GM18519 (cell line): ENCODE measurements at regions not wholly inside any gene's neighbourhood (a gene's known extent, or its start where the extent isn't known, plus 50 kb on each side); places are given as distances from the start of the nearest gene placed in this dataset.

Experiments used
- ATAC-seq: cut with Tn5 transposase; IDR thresholded peaks from one replicate; pipeline ENCODE4 v1.9.1; 2021; ENCODE audit warnings: mild to moderate bottlenecking, moderate library complexity; ENCODE audit not compliant: unreplicated experiment, low FRiP score

DNA sequence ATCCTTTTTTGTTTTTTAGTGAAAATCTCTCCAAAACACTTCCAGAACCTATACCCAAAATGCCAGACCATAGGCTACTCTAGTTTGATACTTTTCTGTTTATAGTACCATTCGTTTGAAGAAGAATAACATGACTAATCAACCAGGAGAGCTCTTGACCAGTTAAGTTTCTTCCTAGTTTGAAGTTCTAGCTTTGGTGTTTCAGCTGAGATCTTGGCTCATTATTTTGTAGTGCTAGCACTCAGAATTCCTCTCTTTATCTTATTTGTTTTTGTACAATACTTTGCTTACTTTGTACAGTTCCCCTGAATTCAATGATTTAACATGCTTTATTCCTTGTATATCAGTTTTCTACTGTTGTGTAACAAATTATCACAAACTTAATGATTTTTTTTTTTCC, 911.6 kb downstream of the EFNA5 start:
- no peak for ATAC-seq

DNA sequence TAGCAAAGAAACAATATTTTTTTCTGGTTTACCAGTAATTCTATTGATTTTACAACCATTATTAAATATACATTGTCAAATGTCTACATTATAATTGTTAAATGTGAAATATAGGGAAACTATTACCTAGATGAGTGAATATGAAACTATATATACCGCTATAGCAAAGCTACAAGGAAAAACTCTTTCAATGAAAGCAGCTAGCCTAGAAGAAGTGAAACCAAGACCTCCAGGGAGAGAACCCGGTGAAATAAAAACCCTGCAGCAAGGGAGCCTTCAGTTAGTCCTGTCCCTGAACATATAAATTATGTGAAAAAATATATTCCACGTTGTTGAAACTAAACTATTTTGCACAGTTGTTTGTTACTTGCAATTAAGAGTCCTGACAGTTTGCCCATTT, 913.1 kb downstream of the EFNA5 start:
- peak; percentile 67 for ATAC-seq

DNA sequence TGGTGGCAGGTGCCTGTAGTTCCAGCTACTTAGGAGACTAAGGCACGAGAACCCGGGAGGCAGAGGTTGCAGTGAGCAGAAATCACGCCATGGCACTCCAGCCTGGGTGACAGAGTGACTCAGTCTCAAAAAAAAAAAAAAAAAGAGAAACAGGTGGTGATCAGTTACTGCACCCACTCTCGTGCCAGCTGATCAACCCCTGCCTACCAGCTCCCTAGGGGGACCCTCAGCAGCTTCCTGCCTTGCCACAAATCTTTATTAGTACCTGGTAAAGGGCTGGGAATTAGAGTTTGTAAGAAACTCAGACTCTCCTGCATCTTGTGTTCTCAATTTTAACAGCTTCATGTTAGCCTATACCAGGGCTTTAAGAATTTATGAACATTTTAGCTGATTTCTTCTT, 914.9 kb downstream of the EFNA5 start:
- ATAC-seq = no peak

DNA sequence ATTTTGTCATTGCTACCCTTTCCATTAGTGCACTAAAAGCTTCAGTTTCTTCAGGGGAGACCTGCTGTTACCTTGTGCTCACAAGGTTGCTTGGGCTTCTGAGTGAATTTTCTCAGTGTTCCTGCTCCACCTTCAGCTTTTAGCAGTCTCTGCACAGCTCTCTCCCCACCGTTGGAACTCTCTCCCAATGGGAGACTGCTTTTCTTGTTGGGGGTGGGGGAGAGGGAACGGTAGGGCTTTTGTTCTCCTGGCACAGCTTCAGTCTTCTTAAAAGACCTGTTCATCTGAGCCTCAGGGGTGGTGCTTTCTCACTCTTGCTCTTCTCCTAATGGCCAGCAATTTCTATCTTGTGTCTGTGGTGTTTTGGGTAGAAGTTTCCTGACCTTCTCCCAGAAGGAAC, 915.7 kb downstream of the EFNA5 start:
- no peak for ATAC-seq

DNA sequence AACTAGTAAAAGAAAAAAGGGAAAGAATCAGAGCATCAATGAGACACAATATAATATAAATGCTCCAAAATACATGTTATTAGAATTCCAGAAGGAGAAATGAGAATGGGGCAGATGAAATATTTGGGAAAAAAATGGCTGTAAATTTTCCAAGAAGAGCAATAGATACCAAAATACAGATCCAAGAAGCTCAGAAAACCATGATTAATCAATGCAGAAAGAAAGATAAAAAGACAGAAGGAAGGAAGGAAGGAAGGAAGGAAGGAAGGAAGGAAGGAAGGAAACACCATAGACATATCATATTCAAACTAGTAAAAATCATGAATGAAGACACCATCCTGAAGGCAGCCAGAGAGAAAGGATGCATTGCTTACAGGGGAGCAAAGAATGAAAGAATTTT, 920.9 kb downstream of the EFNA5 start:
- no peak for ATAC-seq

DNA sequence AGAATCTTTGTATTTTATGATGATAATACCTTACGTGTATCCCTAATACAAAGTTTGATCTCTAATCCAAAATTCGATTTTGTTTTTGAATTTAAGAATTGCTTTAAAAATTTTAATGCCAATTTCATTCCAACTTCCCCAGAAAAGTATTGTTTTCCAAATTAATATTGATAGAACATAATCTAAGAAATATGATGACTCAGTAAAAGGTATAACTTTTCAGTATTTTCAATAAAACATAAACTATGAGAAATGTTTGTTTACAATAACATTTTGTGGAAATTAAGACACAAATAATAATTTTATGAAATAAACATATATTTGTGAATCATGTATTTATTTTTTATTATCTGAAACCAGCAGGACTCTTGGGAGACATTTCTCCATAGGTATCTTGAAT, 931.6 kb downstream of the EFNA5 start:
- no peak for ATAC-seq

DNA sequence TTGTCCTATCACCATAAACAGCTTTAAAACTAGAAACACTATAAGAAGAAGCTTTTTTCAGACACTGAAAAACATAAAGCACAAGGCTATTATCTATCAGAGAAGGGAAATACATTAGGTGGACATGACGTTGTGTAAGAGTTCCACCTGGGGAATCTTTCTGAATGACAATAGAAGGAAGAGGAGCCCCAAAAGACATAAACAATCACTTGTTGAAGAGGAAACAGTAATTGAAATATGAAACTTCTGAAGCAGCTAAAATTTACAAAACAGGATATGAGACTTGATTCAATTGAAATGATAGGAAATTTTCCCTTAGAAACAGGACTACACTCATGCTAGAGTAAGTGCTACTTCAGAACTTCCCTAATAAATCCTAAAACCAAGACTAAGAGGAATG, 933.6 kb downstream of the EFNA5 start:
- no peak for ATAC-seq

DNA sequence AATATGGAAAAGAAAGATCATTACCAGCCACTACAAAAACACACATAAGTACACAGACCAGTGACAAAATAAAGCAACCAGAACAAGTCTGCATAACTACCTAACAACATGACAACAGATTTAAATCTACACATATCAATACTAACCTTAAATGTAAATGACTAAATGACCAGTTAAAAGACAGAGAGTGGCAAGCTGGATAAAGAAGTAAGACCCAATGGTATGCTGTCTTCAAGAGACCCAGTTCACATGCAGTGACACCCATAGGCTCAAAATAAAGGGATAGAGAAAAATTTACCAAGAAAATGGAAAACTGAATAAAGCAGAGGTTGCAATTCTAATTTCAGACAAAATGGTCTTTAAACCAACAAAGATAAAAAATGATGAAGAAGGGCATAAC, 938.1 kb downstream of the EFNA5 start:
- no peak for ATAC-seq

DNA sequence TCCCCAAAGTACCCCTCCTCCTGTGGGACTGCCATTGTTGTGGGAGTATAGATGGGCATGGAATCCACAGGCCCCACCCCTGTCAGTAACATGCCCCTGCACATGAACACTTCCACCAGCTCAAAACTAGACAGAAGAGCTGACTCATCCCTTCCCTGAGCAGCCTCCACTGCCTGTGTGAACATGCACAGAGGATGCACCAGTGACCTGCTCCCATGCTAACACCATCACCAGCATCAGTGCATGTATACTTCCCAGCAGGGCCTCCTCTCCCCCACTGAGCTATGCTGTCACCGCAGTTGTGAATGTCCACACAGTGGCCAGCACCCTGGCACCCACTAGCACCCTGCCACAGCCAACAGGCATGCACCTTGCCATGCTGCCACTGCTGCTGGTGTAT, 939.8 kb downstream of the EFNA5 start:
- ATAC-seq = no peak

DNA sequence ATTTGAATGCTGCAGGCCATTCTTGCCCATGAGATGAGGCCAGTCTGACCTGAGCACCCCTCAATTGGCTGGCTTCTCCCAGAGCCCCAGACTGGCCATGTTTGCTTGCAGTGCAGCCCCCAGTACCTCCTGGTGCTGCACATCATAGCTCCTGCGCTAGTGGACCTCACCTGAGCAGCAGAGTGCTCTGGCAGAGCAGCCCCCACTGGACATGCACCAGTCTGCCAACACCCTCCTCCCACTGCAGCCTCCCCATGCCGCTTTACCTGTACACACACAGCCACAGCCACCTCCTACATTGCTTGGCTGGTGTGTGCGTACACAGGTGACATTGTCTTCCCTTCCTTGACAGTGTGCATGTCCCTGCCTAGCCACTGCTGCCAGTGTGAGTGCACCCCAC, 940.2 kb downstream of the EFNA5 start:
- no peak for ATAC-seq

DNA sequence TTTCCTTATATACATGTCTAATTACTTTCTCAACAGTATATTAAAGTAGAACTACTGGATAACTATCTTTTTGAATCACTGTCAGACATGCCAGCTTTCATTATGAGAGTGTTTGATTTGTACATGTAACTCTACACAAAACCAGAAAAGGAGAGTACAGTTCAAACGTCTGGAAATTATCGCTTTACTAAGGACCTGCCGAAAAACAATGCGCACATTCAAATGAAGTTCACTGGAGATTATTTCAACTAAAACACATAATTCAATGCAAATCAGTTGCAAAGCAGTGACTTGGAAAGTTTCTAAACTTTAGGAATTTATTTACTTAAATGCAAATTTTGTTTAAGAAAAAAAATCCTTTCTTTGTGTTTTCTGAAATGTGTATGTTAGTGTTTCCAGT, 942.5 kb downstream of the EFNA5 start:
- no peak for ATAC-seq

DNA sequence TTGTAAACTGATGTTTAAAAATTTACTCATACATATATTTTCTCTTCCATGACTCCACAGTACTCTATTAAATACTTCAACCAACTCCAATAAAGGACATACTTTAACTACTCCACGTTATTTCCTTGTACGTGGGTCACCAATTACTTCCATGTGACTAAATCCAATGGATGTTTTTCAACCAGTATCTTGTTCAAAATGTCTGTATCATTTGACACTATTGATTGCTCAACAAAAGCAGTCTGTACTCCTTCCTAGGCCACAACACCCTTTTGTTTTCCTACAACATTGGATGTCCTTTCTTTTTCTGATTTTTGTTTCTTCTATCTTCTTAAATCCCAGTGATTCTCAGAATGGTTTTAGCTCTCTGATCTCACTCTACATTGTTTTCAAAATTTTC, 943.7 kb downstream of the EFNA5 start:
- no peak for ATAC-seq

DNA sequence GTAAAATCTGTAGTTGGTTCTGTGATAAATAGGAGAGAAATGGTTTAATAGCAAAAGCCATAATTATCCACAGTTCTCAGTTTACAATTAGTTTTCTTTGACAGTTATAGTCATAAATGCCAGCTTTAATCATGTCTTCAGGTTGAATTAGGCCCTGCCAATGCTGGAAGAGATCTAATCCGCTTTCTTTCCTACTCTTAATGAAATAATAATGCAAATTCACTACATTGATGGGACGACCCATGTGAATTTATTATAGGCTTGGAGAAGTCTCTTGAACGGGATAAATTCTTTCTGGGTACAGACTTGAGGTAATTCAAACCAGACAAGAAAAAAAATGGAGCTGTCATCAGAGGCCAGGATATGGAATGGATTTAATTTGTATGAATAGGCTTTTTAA, 950.4 kb downstream of the EFNA5 start:
- no peak for ATAC-seq

DNA sequence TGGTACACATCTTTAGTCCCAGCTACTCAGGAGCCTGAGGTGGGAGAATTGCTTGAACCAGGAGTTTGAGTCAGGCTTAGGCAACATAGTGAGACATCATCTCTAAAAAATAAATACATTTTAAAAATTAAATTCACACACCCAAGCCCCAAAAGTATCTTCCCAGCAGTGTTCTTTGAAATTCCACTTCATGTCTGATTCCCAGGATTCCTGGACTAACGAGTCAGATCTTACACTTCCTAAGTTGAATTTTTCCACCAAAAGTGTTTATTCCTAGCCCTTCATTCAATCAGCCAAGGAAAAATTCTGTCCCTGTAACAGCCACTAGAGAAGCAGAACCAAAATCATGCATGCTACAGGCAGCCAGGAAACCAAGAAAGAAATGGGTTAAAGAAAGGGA, 970.9 kb downstream of the EFNA5 start:
- no peak for ATAC-seq

DNA sequence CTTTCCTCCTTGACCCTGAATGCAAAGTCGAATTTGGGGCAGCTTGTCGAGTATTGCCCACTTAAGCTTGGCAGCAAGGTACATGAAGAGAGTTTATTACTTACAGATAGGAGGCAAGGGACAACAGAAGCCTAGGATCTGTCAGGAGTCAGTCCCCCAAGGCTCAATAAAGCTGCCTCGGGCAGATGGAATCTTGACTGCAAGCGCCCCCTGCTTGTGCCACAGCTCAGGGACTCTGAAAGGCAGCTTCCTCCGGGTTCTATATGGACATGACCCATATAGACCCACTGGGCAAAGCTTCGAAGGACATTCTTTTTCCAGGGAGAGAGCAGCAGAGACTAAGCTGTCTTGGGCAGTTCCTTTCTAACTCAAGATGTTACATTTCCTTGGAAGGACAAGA, 971.5 kb downstream of the EFNA5 start:
- ATAC-seq = no peak

DNA sequence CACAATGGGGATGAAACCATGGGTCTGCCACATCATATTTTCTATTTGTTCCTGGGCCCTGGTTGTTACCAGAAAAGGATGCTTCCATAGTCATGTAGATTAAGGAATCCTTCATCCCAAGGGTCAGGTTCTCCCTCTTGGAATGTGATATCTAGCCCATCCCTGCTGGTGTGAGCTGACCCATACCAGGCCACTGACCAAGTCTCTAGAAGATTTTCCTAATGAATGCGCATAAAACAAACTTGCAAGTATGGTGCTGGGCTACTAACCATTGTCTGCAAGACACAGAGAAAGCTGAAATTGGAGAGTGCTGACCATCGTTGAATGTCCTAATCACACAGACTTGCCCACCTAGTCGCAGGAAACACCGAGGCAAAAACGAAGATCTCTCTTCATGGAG, 972.6 kb downstream of the EFNA5 start:
- ATAC-seq = no peak

DNA sequence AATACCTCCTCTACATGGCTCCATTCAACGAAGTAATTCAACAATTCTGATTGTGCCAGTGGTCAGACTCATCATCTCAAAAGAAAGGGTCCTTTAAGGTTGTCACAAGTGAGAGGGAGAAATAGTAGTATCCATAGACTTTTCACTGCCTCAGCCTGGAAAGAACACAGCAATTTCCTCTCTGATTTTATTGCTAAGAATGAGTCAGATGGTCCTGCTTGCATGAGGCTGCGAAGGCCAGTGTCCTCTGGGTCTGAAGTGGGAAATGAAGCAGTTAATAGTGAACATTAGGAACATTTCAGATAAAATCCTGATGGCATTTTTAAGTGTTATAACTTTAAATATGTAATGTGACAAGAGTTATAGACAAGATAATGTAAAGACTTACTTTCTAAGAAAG, 979.0 kb downstream of the EFNA5 start:
- no peak for ATAC-seq

DNA sequence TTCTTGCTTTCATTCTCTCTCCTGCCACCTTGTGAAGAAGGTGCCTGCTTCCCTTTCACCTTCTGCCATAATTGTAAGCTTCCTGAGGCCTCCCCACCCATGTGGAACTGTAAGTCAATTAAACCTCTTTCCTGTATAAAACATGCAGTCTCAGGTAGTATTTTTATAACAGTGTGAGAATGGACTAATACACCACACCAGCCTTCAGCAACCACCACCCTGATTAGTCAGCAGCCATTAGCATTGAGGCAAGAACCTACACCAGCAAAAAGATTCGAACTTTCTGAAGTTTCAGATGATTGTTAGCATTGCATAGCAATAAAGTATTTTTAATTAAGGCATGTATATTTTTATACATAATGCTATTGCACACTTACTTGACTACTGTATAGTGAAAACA, 980.2 kb downstream of the EFNA5 start:
- ATAC-seq = no peak

DNA sequence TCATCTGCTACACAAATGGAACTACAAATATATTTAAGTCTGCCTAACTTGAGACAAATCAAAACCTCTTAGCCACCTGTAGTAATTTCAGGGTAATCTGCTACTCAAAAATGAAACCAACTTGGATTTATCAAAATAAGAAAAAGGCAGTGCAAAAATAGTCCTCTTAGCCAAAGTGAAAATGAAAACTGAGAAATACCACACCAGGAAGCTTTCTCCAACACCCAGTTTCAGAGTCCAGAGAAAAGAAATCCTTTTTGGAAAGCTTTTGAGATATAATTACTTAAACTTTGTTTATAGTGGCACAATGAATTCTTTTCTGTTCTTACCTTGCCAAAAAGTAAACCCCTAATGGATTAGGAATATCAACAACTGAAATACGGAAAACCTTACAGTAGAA, 990.4 kb downstream of the EFNA5 start:
- ATAC-seq = peak; percentile 91

DNA sequence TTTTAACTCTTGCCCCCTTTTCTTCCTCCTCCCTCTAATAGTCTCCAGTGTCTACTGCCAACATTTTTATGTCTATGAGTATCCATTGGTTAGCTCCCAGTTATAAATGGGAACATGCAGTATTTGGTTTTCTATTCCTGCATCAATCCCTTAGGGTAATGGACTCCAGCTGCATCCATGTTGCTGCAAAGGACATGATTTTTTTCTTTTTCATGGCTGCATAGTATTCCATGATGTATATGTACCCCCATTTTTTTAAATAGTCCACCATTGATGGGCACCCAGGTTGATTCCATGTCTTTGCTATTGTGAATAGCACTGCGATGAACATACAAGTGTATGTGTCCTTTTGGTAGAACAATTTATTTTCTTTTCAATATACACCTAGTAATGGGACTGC, 993.7 kb downstream of the EFNA5 start:
- ATAC-seq = no peak

DNA sequence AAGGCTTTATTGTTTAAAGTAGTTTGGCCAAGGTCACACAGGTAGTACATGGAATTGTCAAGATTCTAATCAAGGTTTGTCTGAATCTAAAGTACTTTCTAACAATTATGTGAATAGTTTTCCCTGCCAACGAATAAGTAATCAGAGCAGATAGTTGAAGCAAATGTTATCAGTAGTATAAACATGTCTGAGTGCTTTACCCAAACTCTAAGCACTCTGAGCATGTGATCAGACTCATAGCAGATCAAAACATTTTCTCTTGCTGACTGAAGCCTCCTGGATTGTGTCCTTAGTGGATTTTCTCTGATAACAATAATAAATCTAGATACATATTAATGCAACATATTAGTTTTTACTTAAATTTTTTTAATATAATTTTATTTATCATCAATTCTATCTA, 995.0 kb downstream of the EFNA5 start:
- ATAC-seq = no peak

DNA sequence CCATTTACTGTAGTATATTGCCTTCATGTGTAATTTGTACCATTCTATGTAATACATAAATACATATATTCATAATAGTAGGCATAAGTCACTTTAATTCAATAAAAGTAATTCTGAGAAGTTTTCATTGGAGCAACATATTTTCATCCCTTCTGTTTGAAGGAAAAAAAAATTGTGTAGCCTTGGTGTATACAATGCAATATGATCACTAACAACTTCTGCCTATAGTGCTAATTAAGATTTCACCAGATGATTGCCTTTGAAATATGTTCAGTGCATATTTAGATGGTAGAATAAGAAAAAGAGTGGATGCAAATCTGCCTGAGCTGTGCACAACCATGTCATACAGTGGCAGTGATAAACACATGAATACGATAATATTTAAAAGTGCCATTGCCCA, 996.8 kb downstream of the EFNA5 start:
- ATAC-seq = no peak

DNA sequence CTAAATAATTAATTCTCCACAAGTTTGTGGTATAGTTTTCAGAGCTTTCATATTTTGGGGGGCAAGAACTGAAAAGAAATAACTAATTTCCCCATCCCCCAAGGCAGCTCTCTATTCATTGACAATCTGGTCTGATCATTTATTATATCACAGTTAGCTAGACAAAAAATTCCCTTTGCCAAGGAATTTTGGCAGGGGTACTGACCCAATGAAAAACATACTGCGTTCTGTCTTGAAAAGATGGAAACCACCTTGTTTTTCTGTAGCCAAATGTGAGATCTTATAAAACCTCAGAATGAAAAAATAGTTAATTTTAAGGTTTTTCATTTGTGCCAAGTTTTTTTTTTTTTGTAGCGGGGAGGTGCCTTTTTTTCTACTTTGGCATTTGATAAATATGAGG, 1008.9 kb downstream of the EFNA5 start:
- ATAC-seq = no peak

DNA sequence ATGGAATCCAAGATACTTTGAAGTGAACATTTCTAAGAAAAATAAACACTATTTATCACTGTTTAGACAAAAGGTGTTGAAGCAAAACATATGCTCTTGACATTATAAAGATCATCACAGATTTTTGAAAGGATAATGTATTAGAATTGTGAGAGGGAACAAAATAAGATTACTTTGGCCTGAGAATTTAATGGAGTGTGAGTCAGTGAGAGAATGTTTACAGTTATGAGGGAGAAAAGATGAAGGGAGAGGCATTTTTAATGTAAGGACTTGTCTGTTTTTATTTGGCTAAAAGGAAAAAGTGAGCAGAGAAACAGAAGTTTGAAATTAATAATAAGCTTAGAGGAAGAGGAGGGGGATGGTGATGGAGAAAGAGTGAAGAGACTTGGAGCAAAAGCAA, 1010.1 kb downstream of the EFNA5 start:
- no peak for ATAC-seq
